Heart left ventricle (tissue), 13 donors: ENCODE measurements at regions not wholly inside any gene's neighbourhood (a gene's known extent, or its start where the extent isn't known, plus 50 kb on each side); places are given as distances from the start of the nearest gene placed in this dataset.

Source experiments
- POLR2A ChIP-seq, 2 donors: fragments of 450-650 bp; IDR thresholded peaks; one replicate each; pipeline ENCODE4 v1.6.1; 2017; ENCODE audit warnings: antibody characterized with exemption in 2 of 2, mild to moderate bottlenecking in 2 of 2, moderate library complexity in 2 of 2
- TF ChIP-seq, protein P1 (sequence below), 12 donors: fragments of 200-600 bp; sonication (generic) in 4 of 12; IDR thresholded peaks; one replicate each; pipeline versions ENCODE4 v1.5.0 to v1.8.0; 2018 to 2022; ENCODE audit warnings: antibody characterized with exemption in 12 of 12, mild to moderate bottlenecking in 5 of 12
- donor health status: ischemic (EF 13 %, LVEDD 7.1; RV severe dilation, severe dysfunction).
- donor health status: DM: no; HTN: yes; CAD: no.
- donor health status: DM: no; HTN: no; CAD: no.
- donor health status: ischemic (EF 25% LVEDD 6.9; RV normal size, moderate dysfunction).
- donor health status: ischemic (EF 25% LVEDD 5.7; RV mildly dilated, moderate dysfunction).
- donor health status: ischemic (EF 35%, LVEDD 5.7; RV mildly dilated, moderate dysfunction).
- donor health status: nonischemic (EF 11% LVEDD 7.7; RV severe dilation, severe dysfunction).
- donor health status: DM: yes; HTN: yes; CAD: no.
- donor health status: PGD.
- donor health status: ischemic (EF 29% LVEDD 5.4; RV normal size, mild dysfunction).
- donor health status: nonischemic (EF 23%, LVEDD 6.1; RV moderate dilation, normal function).

DNA sequence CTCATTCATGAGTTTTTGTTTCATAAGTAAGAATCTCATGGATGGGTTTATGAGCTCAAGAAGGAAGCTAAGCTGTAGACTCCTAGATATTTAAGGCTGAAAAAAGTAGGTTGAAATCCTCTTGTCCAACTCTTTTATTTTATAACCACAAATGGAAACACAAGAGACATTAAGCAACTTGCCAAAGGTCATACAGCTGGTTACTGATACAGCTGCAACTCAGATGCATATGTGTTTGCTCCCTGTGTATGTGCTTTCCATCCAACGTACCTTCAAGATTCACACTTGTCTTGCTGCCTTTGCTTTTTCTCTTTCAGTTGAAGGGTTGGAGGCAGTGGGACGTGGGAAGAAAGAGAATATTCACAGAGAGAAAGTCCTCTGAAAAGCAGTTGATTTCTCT, 153.5 kb upstream of the STMND1 start:
- no peak for TF ChIP-seq POLR2A (IDR thresholded peaks at IDR 0.05)
- TF ChIP-seq, protein P1, sequence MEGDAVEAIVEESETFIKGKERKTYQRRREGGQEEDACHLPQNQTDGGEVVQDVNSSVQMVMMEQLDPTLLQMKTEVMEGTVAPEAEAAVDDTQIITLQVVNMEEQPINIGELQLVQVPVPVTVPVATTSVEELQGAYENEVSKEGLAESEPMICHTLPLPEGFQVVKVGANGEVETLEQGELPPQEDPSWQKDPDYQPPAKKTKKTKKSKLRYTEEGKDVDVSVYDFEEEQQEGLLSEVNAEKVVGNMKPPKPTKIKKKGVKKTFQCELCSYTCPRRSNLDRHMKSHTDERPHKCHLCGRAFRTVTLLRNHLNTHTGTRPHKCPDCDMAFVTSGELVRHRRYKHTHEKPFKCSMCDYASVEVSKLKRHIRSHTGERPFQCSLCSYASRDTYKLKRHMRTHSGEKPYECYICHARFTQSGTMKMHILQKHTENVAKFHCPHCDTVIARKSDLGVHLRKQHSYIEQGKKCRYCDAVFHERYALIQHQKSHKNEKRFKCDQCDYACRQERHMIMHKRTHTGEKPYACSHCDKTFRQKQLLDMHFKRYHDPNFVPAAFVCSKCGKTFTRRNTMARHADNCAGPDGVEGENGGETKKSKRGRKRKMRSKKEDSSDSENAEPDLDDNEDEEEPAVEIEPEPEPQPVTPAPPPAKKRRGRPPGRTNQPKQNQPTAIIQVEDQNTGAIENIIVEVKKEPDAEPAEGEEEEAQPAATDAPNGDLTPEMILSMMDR (IDR thresholded peaks at IDR 0.05), result no peak
